Osteoblast (primary cell): ENCODE measurements at regions not wholly inside any gene's neighbourhood (a gene's known extent, or its start where the extent isn't known, plus 50 kb on each side); places are given as distances from the start of the nearest gene placed in this dataset.

ENCODE experiments used
- DNase-seq: peaks from one replicate; pipeline ENCODE4 v3.0.0; 2011; ENCODE audit warnings: low spot score, mixed read lengths; ENCODE audit not compliant: insufficient read length; ENCODE audit errors: missing footprints
- H2AFZ ChIP-seq: 2 replicates; pipeline ENCODE4 v1.6.0; 2011; ENCODE audit warnings: mild to moderate bottlenecking, low read length
- H3K27ac ChIP-seq: 2 replicates; pipeline ENCODE4 v1.5.1; 2011; ENCODE audit warnings: mild to moderate bottlenecking, low read depth, low read length, moderate library complexity
- H3K27me3 ChIP-seq: 2 replicates; pipeline ENCODE4 v1.6.0; 2012; ENCODE audit warnings: mild to moderate bottlenecking, control low read depth, inconsistent platforms, low read length, moderate library complexity; ENCODE audit not compliant: insufficient read depth
- H3K36me3 ChIP-seq: 2 replicates; pipeline ENCODE4 v1.5.1; 2011; ENCODE audit warnings: mild to moderate bottlenecking, low read length, control low read depth, moderate library complexity; ENCODE audit not compliant: insufficient read depth
- H3K4me1 ChIP-seq: 2 replicates; pipeline ENCODE4 v1.5.1; 2011; ENCODE audit warnings: mild to moderate bottlenecking, low read length, control low read depth, moderate library complexity; ENCODE audit not compliant: insufficient read depth
- H3K4me2 ChIP-seq: 2 replicates; pipeline ENCODE4 v1.6.0; 2011; ENCODE audit warnings: mild to moderate bottlenecking, low read length; ENCODE audit not compliant: insufficient read depth
- H3K4me3 ChIP-seq: fragments of 200-600 bp; sonication (generic); 3 replicates; pipeline ENCODE4 v1.5.1; 2012; ENCODE audit warnings: mild to moderate bottlenecking, low read length, inconsistent platforms; ENCODE audit not compliant: insufficient read depth
- H3K79me2 ChIP-seq: 2 replicates; pipeline ENCODE4 v1.6.0; 2012; ENCODE audit warnings: mild to moderate bottlenecking, low read length, control low read depth, inconsistent platforms; ENCODE audit not compliant: insufficient read depth
- H3K9me3 ChIP-seq: 2 replicates; pipeline ENCODE4 v1.5.1; 2011; ENCODE audit warnings: low read depth, low read length, control low read depth
- H4K20me1 ChIP-seq: 2 replicates; pipeline ENCODE4 v1.6.0; 2012; ENCODE audit warnings: mild to moderate bottlenecking, low read length, control low read depth; ENCODE audit not compliant: insufficient read depth
- CTCF ChIP-seq: IDR thresholded peaks from 2 replicates; pipeline ENCODE4 v1.5.1; 2011; ENCODE audit warnings: mild to moderate bottlenecking, low read depth, low read length, moderate library complexity; ENCODE audit errors: extremely low read depth

DNA sequence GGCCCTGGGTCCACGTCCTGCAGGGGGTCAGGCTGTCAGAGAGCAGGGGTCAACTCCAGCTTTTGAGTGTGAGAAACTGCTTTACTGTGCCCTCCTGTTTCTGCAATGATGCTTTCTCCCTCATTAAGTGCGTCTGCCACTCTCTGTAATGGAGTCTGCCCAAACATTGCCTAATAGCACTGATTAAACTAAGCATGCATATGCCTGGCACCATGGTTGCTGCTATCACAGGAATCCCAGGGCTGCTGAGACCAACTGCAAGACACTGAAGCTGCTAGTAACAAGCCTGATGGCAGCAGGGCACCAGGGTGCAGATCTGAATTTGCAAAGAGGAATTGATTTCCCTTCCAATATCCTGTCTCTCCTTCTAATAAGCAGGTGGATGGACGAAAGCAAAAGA is 125.3 kb downstream of the SLC24A2 start:
- H3K4me3 ChIP-seq = no peak overlapping the region
- H3K27me3 ChIP-seq = no peaks in the 10 kb centered on the region
- H3K36me3 ChIP-seq = no peaks in the 10 kb centered on the region
- no peak overlapping the region for H2AFZ ChIP-seq
- H3K4me1 ChIP-seq = no peaks in the 10 kb centered on the region
- no peak for TF ChIP-seq CTCF
- H4K20me1 ChIP-seq = no peaks in the 10 kb centered on the region
- H3K79me2 ChIP-seq = no peaks in the 10 kb centered on the region
- no peak for DNase-seq
- no peak overlapping the region for H3K4me2 ChIP-seq
- no peak overlapping the region for H3K27ac ChIP-seq
- no peaks in the 10 kb centered on the region for H3K9me3 ChIP-seq

DNA sequence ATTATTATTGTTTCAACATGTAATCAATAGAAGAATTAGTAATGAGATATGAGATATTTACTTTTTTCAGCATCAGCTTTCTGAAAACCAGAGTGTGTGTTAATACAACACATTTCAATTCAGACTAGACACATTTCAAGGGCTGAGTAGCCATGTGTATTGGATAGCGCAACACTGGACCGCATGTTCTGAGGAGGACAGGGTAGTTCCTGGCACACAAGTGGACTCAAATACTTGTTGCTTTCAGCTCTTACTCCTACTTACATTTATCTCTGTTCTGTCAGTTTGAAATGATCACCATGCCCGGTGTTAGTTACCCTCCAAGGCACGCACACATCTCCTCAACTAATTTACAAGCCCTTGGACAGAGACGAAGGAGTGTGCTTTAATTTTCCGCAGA is 126.6 kb downstream of the SLC24A2 start:
- no peaks in the 10 kb centered on the region for H3K27me3 ChIP-seq
- no peaks in the 10 kb centered on the region for H3K9me3 ChIP-seq
- TF ChIP-seq CTCF = no peak
- H3K27ac ChIP-seq = no peak overlapping the region
- no peak overlapping the region for H3K4me3 ChIP-seq
- DNase-seq = no peak
- no peaks in the 10 kb centered on the region for H4K20me1 ChIP-seq
- H3K4me1 ChIP-seq = no peaks in the 10 kb centered on the region
- H3K79me2 ChIP-seq = no peaks in the 10 kb centered on the region
- no peak overlapping the region for H3K4me2 ChIP-seq
- H2AFZ ChIP-seq = no peak overlapping the region
- H3K36me3 ChIP-seq = no peaks in the 10 kb centered on the region

GRCh38 chr9:19660019-19660418 is 128.8 kb downstream of the SLC24A2 start:
- no peak for TF ChIP-seq CTCF
- no peaks in the 10 kb centered on the region for H3K9me3 ChIP-seq
- no peaks in the 10 kb centered on the region for H4K20me1 ChIP-seq

DNA sequence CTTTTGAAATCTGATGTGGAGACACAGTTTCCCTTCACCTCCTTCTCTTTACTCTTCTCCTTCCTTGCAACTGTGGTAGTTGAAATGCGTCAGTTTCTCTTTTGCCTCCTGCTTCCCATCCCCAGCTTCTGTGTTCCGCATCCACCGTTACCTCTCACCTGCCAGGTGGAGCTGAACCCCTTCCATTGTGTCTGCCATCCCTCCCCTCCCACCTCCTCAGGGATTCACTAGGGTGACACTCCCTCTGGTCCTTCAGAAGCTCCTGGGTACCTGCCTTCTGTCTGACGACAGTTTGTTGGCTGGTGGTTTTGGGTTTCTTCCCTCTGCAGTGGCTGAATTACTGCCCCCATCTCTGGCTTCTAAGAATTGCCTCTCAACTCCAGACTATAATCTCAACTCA is 132.1 kb downstream of the SLC24A2 start:
- Histone ChIP-seq H3K27ac (no peak overlapping the region), H3K9me3 (no peaks in the 10 kb centered on the region)
- TF ChIP-seq CTCF = no peak

More at GRCh38 chr9:19660019-19660418, 128.8 kb downstream of the SLC24A2 start:
- Histone ChIP-seq H3K4me3 (no peak overlapping the region), H3K36me3 (no peaks in the 10 kb centered on the region), H3K27ac (no peak overlapping the region), H3K4me2 (no peak overlapping the region), H3K4me1 (no peaks in the 10 kb centered on the region), H3K79me2 (no peaks in the 10 kb centered on the region), H3K27me3 (no peaks in the 10 kb centered on the region), H2AFZ (no peak overlapping the region)
- no peak for DNase-seq

More for the DNA sequence above, 132.1 kb downstream of the SLC24A2 start:
- H3K36me3 ChIP-seq = no peaks in the 10 kb centered on the region
- no peak overlapping the region for H3K4me2 ChIP-seq
- H3K79me2 ChIP-seq = no peaks in the 10 kb centered on the region
- no peaks in the 10 kb centered on the region for H3K4me1 ChIP-seq
- H3K27me3 ChIP-seq = no peaks in the 10 kb centered on the region
- no peak overlapping the region for H2AFZ ChIP-seq
- no peak for DNase-seq
- no peaks in the 10 kb centered on the region for H4K20me1 ChIP-seq
- H3K4me3 ChIP-seq = no peak overlapping the region
